Transverse colon (tissue), 4 donors: ENCODE measurements at regions not wholly inside any gene's neighbourhood (a gene's known extent, or its start where the extent isn't known, plus 50 kb on each side); places are given as distances from the start of the nearest gene placed in this dataset.

Source experiments
- CTCF ChIP-seq, 5 experiments: fragments of 200-600 bp in 3 of 5; fragments of 450-650 bp in 2 of 5; sonication (generic) in 3 of 5; IDR thresholded peaks; 1 replicate in 2 of 5; 2 replicates in 3 of 5; pipeline ENCODE4 v1.5.1; 2016 to 2017; ENCODE audit warnings: antibody characterized with exemption in 5 of 5, inconsistent platforms in 3 of 5, mild to moderate bottlenecking in 2 of 5, moderate library complexity in 1 of 5
- EP300 ChIP-seq: sonication (generic); formaldehyde crosslinking; IDR thresholded peaks from one replicate; pipeline ENCODE4 v1.6.1; 2017; ENCODE audit warnings: antibody characterized with exemption, low read depth
- POLR2AphosphoS5 ChIP-seq, 3 donors: sonication (generic); formaldehyde crosslinking; IDR thresholded peaks; one replicate each; pipeline ENCODE4 v1.6.1; 2016; ENCODE audit warnings: antibody characterized with exemption in 3 of 3

DNA sequence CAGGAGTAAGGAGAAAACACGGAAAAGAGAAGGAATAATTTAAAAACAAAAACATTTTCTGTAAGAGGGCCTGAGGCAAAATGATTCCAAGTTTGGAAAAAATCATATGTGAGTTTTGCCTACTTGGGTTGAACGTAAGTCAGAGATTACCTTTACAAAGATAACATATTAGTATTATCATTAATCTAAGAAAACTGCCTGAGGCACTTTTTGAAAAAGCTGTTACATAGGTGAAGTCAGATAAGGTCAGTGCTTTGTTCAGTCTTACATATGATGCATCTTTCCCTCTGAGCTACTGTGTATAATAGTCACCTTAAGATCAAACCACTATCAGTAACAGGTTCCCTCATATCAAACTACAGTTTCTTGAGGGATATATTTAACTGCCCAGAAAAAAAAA is 287.2 kb downstream of the TMA16 start:
- TF ChIP-seq CTCF (IDR thresholded peaks at IDR 0.05) (no peak), POLR2AphosphoS5 (IDR thresholded peaks at IDR 0.05) (no peak), EP300 (no peak)
